Trophoblast cell (in vitro differentiated cells and primary cell): ENCODE measurements at regions not wholly inside any gene's neighbourhood (a gene's known extent, or its start where the extent isn't known, plus 50 kb on each side); places are given as distances from the start of the nearest gene placed in this dataset.

Experiments used
- DNase-seq, 2 donors: peaks; one replicate each; pipeline ENCODE4 v3.0.0-alpha.2; 2016
- H2AFZ ChIP-seq: 2 replicates; pipeline ENCODE4 v1.6.1; 2013; ENCODE audit warnings: low read length, moderate library complexity, mild to moderate bottlenecking; ENCODE audit not compliant: insufficient read depth, poor library complexity
- H2AK5ac ChIP-seq: 2 replicates; pipeline ENCODE4 v1.6.1; 2013; ENCODE audit warnings: mild to moderate bottlenecking, low read length
- H2BK120ac ChIP-seq: 2 replicates; pipeline ENCODE4 v1.6.1; 2013; ENCODE audit warnings: low read length, mild to moderate bottlenecking, moderate library complexity; ENCODE audit not compliant: insufficient read depth, poor library complexity
- H2BK12ac ChIP-seq: 2 replicates; pipeline ENCODE4 v1.6.1; 2013; ENCODE audit warnings: mild to moderate bottlenecking, low read length, moderate library complexity
- H2BK5ac ChIP-seq: 2 replicates; pipeline ENCODE4 v1.6.1; 2013; ENCODE audit warnings: low read length, low read depth, moderate library complexity, mild to moderate bottlenecking; ENCODE audit not compliant: poor library complexity
- H3K14ac ChIP-seq: 2 replicates; pipeline ENCODE4 v1.6.1; 2013; ENCODE audit warnings: mild to moderate bottlenecking, low read length
- H3K18ac ChIP-seq: 2 replicates; pipeline ENCODE4 v1.6.1; 2013; ENCODE audit warnings: mild to moderate bottlenecking, low read length
- H3K23ac ChIP-seq: 2 replicates; pipeline ENCODE4 v1.6.1; 2013; ENCODE audit warnings: low read length
- H3K27ac ChIP-seq: 2 replicates; pipeline ENCODE4 v1.5.1; 2013; ENCODE audit warnings: low read depth, mild to moderate bottlenecking, inconsistent platforms, low read length, moderate library complexity
- H3K27me3 ChIP-seq: 2 replicates; pipeline ENCODE4 v1.6.1; 2013; ENCODE audit warnings: inconsistent platforms, mild to moderate bottlenecking, low read length, moderate library complexity; ENCODE audit not compliant: insufficient read depth
- H3K36me3 ChIP-seq, 2 experiments: 1 replicate in 1 of 2; 2 replicates in 1 of 2; pipeline ENCODE4 v1.6.1; 2013; ENCODE audit warnings: low read length in 2 of 2, mild to moderate bottlenecking in 2 of 2, moderate library complexity in 1 of 2; ENCODE audit not compliant: insufficient read depth in 2 of 2, control insufficient read depth in 1 of 2
- H3K4ac ChIP-seq: 2 replicates; pipeline ENCODE4 v1.6.1; 2013; ENCODE audit warnings: low read depth, mild to moderate bottlenecking, low read length, moderate library complexity
- H3K4me1 ChIP-seq, 2 experiments: 1 replicate in 1 of 2; 2 replicates in 1 of 2; pipeline ENCODE4 v1.6.1; 2013; ENCODE audit warnings: low read length in 2 of 2, mild to moderate bottlenecking in 2 of 2, moderate library complexity in 1 of 2; ENCODE audit not compliant: insufficient read depth in 2 of 2, control insufficient read depth in 1 of 2
- H3K4me2 ChIP-seq: 2 replicates; pipeline ENCODE4 v1.6.1; 2013; ENCODE audit warnings: inconsistent platforms, mild to moderate bottlenecking, low read length, moderate library complexity
- H3K4me3 ChIP-seq: 2 replicates; pipeline ENCODE4 v1.5.1; 2013; ENCODE audit warnings: mild to moderate bottlenecking, low read depth, low read length, inconsistent platforms
- H3K79me1 ChIP-seq: one replicate; pipeline ENCODE4 v1.6.1; 2013; ENCODE audit warnings: low read length
- H3K79me2 ChIP-seq: 2 replicates; pipeline ENCODE4 v1.6.1; 2013; ENCODE audit warnings: low read length, mild to moderate bottlenecking; ENCODE audit not compliant: control insufficient read depth, insufficient read depth, poor library complexity
- H3K9ac ChIP-seq: 2 replicates; pipeline ENCODE4 v1.6.1; 2013; ENCODE audit warnings: mild to moderate bottlenecking, low read length
- H3K9me3 ChIP-seq: 2 replicates; pipeline ENCODE4 v1.6.1; 2013; ENCODE audit warnings: low read depth, mild to moderate bottlenecking, control low read depth, inconsistent platforms, low read length; ENCODE audit not compliant: insufficient read depth
- H4K12ac ChIP-seq: 2 replicates; pipeline ENCODE4 v1.6.1; 2013; ENCODE audit warnings: low read depth, mild to moderate bottlenecking, low read length, moderate library complexity
- H4K8ac ChIP-seq: 2 replicates; pipeline ENCODE4 v1.6.1; 2013; ENCODE audit warnings: low read depth, mild to moderate bottlenecking, low read length, moderate library complexity
- H4K91ac ChIP-seq: one replicate; pipeline ENCODE4 v1.6.1; 2013; ENCODE audit warnings: low read depth, mild to moderate bottlenecking, low read length, moderate library complexity
- WGBS: extraction: QIAGEN DNeasy Blood & Tissue Kit; methylation state at CpG from one replicate; pipeline ENCODE4 v1.1.7; 2013; ENCODE audit warnings: missing lambda C conversion rate; ENCODE audit not compliant: insufficient read length, insufficient coverage; ENCODE audit errors: extremely low coverage; 5-methylcytosine and 5-hydroxymethylcytosine counted together

DNA sequence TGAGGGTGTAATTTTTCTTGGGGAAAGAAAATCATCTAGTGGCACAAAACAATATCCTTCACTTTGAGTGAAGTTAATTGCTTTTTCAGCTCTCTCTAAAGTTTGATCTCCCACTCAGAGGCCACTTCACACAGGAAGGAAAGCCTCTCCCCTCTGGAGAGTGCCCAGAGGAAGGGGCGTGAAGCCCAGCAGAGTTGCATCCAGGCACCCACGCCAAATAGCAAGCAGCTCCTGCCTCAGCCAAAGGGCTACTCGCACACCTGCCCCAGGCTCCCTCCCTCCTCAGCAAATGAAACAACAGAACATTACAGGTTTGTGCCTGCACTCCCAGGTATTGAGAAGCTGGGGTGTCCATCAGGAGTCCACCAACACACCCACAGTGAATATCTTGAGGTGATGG is 183.0 kb upstream of the RPL38 start:
- Histone ChIP-seq H4K8ac (no peak overlapping the region), H3K4ac (no peak overlapping the region), H3K23ac (no peak overlapping the region), H4K12ac (no peak overlapping the region), H2BK12ac (no peak overlapping the region), H4K91ac (no peak overlapping the region), H3K27ac (no peak overlapping the region), H3K4me2 (no peak overlapping the region), H3K9ac (no peak overlapping the region), H3K27me3 (no peaks in the 10 kb centered on the region), H3K18ac (no peak overlapping the region), H2BK5ac (no peak overlapping the region), H2BK120ac (no peak overlapping the region), H3K14ac (no peak overlapping the region), H3K79me1 (no peaks in the 10 kb centered on the region), H2AFZ (no peak overlapping the region), H3K36me3 (no peaks in the 10 kb centered on the region), H3K9me3 (peaks cover 4% of the 10 kb centered on the region), H3K79me2 (no peaks in the 10 kb centered on the region), H2AK5ac (no peak overlapping the region), H3K4me3 (no peak overlapping the region), H3K4me1 (peaks cover 2 to 7% of the 10 kb centered on the region in 2 experiments)
- no CpG with 5 or more reads among the region's 3 CpGs for WGBS
- DNase-seq = no peak

DNA sequence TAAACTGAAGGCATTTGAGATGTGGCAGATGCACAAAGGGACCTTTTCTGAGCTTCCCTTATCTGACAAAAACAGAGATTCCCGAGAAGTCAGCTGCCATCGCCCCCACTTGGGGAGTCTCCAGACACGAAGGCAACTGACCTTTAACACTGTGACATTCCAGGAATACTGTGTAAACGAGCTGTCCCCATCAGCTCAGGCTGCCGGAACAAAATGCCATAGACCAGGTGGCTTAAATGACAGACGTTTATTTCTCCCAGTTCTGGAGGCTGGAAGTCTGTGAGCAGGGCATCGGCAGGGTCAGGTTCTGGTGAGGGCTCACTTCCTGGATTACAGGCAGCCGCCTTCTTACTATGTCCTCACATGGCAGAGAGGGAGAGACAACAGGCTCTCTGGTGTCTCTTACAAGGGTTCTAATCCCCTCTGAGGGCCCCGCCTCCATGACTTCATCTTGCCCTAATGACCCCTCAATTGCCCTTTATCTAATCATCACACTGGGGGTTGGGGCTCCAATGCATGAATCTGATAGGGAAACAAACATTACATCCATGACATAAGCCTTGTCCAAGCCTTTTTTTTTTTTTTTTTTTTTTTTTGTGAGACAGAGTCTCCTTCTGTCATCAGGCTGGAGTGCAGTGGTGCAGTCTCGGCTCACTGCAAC is 178.5 kb upstream of the RPL38 start:
- H3K23ac ChIP-seq = no peak overlapping the region
- H3K27ac ChIP-seq = no peak overlapping the region
- H4K91ac ChIP-seq = no peak overlapping the region
- no peak overlapping the region for H2BK12ac ChIP-seq
- H2BK5ac ChIP-seq = no peak overlapping the region
- H3K14ac ChIP-seq = no peak overlapping the region
- H3K18ac ChIP-seq = no peak overlapping the region
- H3K79me2 ChIP-seq = no peaks in the 10 kb centered on the region
- H3K36me3 ChIP-seq = no peaks in the 10 kb centered on the region
- H4K12ac ChIP-seq = no peak overlapping the region
- no peak overlapping the region for H3K4me3 ChIP-seq
- no peak for DNase-seq
- H3K27me3 ChIP-seq = no peaks in the 10 kb centered on the region
- no peak overlapping the region for H3K4ac ChIP-seq
- H3K9ac ChIP-seq = no peak overlapping the region
- no peaks in the 10 kb centered on the region for H3K79me1 ChIP-seq
- no peak overlapping the region for H2AFZ ChIP-seq
- H2AK5ac ChIP-seq = no peak overlapping the region
- H3K9me3 ChIP-seq = peaks cover 4% of the 10 kb centered on the region
- WGBS = no CpG with 5 or more reads among the region's 10 CpGs
- no peak overlapping the region for H3K4me2 ChIP-seq
- peaks cover 2 to 7% of the 10 kb centered on the region in 2 experiments for H3K4me1 ChIP-seq
- no peak overlapping the region for H2BK120ac ChIP-seq
- H4K8ac ChIP-seq = no peak overlapping the region

DNA sequence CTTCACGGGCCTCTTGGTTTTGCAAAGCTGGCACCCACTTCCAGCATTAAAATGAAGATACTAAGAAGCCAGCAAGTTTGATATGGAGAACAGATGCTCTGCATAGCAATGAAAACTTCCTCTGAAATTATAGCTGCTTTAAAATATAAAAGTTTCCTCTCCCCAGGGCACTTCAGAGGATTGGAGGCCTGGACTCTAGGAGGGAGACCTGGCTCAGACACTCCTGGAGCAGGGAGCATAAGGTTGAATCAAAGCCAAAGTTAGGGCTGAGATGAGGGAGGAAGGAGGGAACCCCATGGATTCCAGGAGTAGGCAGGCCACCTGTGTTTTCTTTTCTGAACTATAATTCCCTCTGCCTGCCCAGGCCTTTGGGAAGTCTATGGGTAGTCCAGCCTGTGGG is 176.0 kb upstream of the RPL38 start:
- no peak for DNase-seq
- H3K9me3 ChIP-seq = peaks cover 4% of the 10 kb centered on the region
- no peak overlapping the region for H2BK120ac ChIP-seq
- no peak overlapping the region for H2AK5ac ChIP-seq
- H3K4me1 ChIP-seq = peaks cover 2 to 7% of the 10 kb centered on the region in 2 experiments
- no peak overlapping the region for H2BK12ac ChIP-seq
- no peak overlapping the region for H3K4me2 ChIP-seq
- H4K91ac ChIP-seq = no peak overlapping the region
- no peak overlapping the region for H3K14ac ChIP-seq
- WGBS = no CpG with 5 or more reads among the region's 1 CpG
- no peak overlapping the region for H3K9ac ChIP-seq
- H3K27ac ChIP-seq = no peak overlapping the region
- no peaks in the 10 kb centered on the region for H3K36me3 ChIP-seq
- H3K23ac ChIP-seq = no peak overlapping the region
- H3K79me1 ChIP-seq = no peaks in the 10 kb centered on the region
- H4K12ac ChIP-seq = no peak overlapping the region
- no peak overlapping the region for H3K18ac ChIP-seq
- H3K4me3 ChIP-seq = no peak overlapping the region
- no peak overlapping the region for H4K8ac ChIP-seq
- H2BK5ac ChIP-seq = no peak overlapping the region
- H2AFZ ChIP-seq = no peak overlapping the region
- H3K79me2 ChIP-seq = no peaks in the 10 kb centered on the region
- no peaks in the 10 kb centered on the region for H3K27me3 ChIP-seq
- H3K4ac ChIP-seq = no peak overlapping the region

DNA sequence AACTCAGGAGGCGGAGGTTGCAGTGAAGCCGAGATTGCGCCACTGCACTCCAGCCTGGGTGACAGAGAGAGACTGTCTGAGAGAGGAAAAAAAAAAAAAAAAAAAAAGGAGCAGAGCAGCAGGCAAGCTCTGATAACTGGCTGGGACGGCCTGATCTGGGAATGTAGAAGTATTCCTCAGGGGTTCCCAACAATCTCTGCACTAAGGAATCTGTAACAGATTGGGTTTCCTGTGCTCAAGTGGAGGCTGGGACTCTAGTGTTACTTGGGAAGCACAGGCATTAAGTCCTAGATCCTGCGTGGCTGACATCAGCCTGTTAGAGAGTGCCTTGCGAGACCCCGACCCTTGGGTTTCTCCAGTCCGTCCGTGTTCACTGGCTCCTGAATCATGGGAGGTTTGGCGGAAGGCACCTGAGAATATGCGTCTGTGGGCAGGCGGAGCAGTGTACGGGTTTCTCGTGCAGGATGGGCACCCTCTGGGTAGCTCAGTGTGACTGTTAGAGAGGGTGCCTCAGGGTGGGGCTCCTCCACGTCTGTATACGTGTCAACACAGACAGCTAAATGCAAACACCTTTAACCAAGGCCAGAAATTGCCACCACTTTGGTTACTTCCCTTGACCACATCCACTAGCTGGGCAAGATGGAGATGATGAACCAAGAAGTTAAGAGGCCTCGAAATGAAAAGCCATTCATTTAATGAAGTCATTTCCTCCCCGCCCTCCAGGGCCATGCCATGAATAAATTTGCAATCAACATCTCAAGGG is 174.9 kb upstream of the RPL38 start:
- no peak overlapping the region for H3K23ac ChIP-seq
- H3K18ac ChIP-seq = no peak overlapping the region
- no peak overlapping the region for H2AK5ac ChIP-seq
- no peaks in the 10 kb centered on the region for H3K79me2 ChIP-seq
- no peak for DNase-seq
- H3K9me3 ChIP-seq = peaks cover 2% of the 10 kb centered on the region
- H3K27me3 ChIP-seq = no peaks in the 10 kb centered on the region
- H3K4ac ChIP-seq = no peak overlapping the region
- WGBS = no CpG with 5 or more reads among the region's 18 CpGs
- H3K4me2 ChIP-seq = no peak overlapping the region
- H3K4me1 ChIP-seq = peaks cover 2 to 7% of the 10 kb centered on the region in 2 experiments
- no peak overlapping the region for H4K91ac ChIP-seq
- H3K9ac ChIP-seq = no peak overlapping the region
- no peak overlapping the region for H3K4me3 ChIP-seq
- H2BK120ac ChIP-seq = no peak overlapping the region
- H3K79me1 ChIP-seq = no peaks in the 10 kb centered on the region
- no peak overlapping the region for H4K12ac ChIP-seq
- no peak overlapping the region for H3K27ac ChIP-seq
- no peaks in the 10 kb centered on the region for H3K36me3 ChIP-seq
- no peak overlapping the region for H2BK5ac ChIP-seq
- no peak overlapping the region for H2AFZ ChIP-seq
- H2BK12ac ChIP-seq = no peak overlapping the region
- H4K8ac ChIP-seq = no peak overlapping the region
- no peak overlapping the region for H3K14ac ChIP-seq
